HUES64 (cell line): ENCODE measurements at regions not wholly inside any gene's neighbourhood (a gene's known extent, or its start where the extent isn't known, plus 50 kb on each side); places are given as distances from the start of the nearest gene placed in this dataset.
"Not testable (repeated sequence)": the region's sequence is repeated elsewhere in the genome, so short reads cannot be mapped to it uniquely, and the experiment has no call there.

Experiments
- H3K27ac ChIP-seq: 2 replicates; pipeline ENCODE4 v1.7.0; 2013; ENCODE audit warnings: low read depth, low read length, inconsistent platforms
- H3K27me3 ChIP-seq: 2 replicates; pipeline ENCODE4 v1.6.1; 2013; ENCODE audit warnings: mild to moderate bottlenecking, low read length; ENCODE audit not compliant: insufficient read depth
- H3K36me3 ChIP-seq: 2 replicates; pipeline ENCODE4 v1.6.1; 2013; ENCODE audit warnings: mild to moderate bottlenecking, low read length; ENCODE audit not compliant: insufficient read depth
- H3K4me1 ChIP-seq: 2 replicates; pipeline ENCODE4 v1.6.1; 2013; ENCODE audit warnings: mild to moderate bottlenecking, low read length, moderate library complexity; ENCODE audit not compliant: insufficient read depth
- H3K4me3 ChIP-seq: 2 replicates; pipeline ENCODE4 v1.5.1; 2013; ENCODE audit warnings: mild to moderate bottlenecking, low read length, moderate library complexity
- H3K9ac ChIP-seq: 2 replicates; pipeline ENCODE4 v1.6.1; 2013; ENCODE audit warnings: mild to moderate bottlenecking, low read depth, low read length
- H3K9me3 ChIP-seq: 2 replicates; pipeline ENCODE4 v1.6.1; 2013; ENCODE audit warnings: low read depth, low read length; ENCODE audit not compliant: insufficient read depth
- WGBS: fragments of 150-250, 120-280 bp; methylation state at CpG from one replicate; pipeline ENCODE4 v1.1.7; 2013; ENCODE audit warnings: missing lambda C conversion rate; 5-methylcytosine and 5-hydroxymethylcytosine counted together

DNA sequence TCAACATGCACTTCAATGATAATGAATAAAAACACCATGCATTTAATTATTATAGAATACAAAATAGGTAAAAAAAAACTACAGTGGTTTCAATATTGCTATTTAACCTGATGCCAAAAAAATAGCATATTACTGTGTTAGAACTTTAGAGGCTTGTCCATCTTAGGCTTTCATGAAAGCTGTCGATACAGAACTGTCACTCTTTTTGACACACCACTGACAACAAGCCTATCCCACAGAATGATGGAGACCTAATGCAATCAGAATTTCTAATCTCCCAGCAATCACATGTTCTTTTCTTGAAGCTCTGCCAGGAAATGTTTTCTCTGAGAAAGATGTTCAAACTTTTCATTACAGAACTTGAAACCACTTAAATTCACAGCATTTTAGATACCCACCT is 490.3 kb upstream of the EPHA6 start:
- H3K9ac ChIP-seq = no peak overlapping the region

DNA sequence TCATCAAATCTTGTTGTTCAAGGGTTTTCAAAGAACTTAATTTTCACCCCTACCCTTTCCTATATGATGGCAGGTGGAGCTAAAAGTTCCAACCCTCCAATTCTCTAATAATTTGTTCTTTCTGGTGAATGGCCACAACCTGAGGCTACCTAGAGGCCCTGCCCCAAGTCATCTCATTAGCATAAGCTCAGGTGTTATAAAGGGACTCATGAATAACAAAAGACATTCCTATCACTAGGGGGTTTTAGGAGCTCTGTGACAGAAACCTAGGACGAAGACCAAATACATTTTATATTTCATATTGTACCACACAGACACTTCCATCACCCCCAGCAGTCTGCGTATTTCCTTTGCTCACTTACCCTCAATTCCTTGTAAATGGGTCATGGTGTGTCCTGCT is 483.6 kb upstream of the EPHA6 start:
- Histone ChIP-seq H3K4me1 (0 out of 2 replicates have a peak, but pooled peaks cover 7% of the 10 kb centered on the region), H3K36me3 (no peaks in the 10 kb centered on the region)
- 53% methylated on average over 1 of the region's 2 CpGs for WGBS

More for the DNA sequence above, 490.3 kb upstream of the EPHA6 start:
- Histone ChIP-seq H3K4me1 (no peaks in the 10 kb centered on the region), H3K36me3 (no peaks in the 10 kb centered on the region), H3K27ac (no peak overlapping the region), H3K4me3 (no peak overlapping the region), H3K27me3 (no peaks in the 10 kb centered on the region), H3K9me3 (no peaks in the 10 kb centered on the region)
- WGBS = 96% methylated on average over 1 of the region's 1 CpG

DNA sequence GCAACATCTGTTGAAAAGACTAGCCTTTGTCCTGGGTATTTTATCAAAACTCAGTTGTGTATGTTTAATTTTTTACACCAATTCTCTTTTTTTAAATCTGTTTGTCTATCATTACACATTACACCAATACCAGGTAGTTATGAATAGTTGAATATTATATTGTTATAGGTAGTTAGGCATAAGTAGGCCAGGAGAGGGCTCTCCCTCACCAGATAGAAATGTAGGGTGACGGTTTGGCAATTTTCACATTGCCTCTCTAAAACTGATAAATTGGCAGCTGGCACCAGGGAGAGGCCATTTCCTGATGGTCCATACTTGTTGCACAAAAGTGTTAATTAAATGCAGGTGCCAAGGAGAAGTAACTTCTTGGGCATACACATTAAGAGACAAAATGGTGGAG is 483.1 kb upstream of the EPHA6 start:
- Histone ChIP-seq H3K9ac (no peak overlapping the region), H3K36me3 (no peaks in the 10 kb centered on the region), H3K27me3 (no peaks in the 10 kb centered on the region), H3K4me1 (0 out of 2 replicates have a peak, but pooled peaks cover 7% of the 10 kb centered on the region), H3K9me3 (no peaks in the 10 kb centered on the region), H3K27ac (no peak overlapping the region), H3K4me3 (no peak overlapping the region)
- WGBS = 43% methylated on average over 1 of the region's 1 CpG

More for the DNA sequence above, 483.6 kb upstream of the EPHA6 start:
- no peak overlapping the region for H3K9ac ChIP-seq
- no peaks in the 10 kb centered on the region for H3K27me3 ChIP-seq
- H3K9me3 ChIP-seq = no peaks in the 10 kb centered on the region
- no peak overlapping the region for H3K4me3 ChIP-seq
- H3K27ac ChIP-seq = no peak overlapping the region

DNA sequence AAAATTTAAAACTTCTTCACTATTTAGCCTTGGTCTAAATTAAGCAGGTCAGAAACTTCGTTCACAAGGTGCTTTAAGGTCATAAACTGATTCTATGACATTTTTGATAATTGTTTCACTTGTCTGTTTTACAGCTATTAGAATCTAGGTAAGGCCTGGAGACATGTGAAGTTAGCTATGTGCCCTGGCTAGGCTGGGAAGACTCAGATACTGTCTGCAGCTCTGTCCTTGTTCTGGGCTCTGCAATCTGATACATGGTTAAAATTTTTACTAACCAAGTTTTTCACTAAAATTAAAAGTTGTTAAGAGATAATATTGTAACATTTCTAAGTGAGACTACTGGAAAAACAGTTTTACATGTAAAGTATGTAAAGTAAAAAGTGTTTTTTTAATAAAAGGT is 479.6 kb upstream of the EPHA6 start:
- Histone ChIP-seq H3K4me3 (no peak overlapping the region), H3K9me3 (no peaks in the 10 kb centered on the region), H3K9ac (no peak overlapping the region), H3K4me1 (0 out of 2 replicates have a peak, but pooled peaks cover 7% of the 10 kb centered on the region), H3K36me3 (no peaks in the 10 kb centered on the region), H3K27me3 (no peaks in the 10 kb centered on the region), H3K27ac (no peak overlapping the region)
- 100% methylated on average over 1 of the region's 1 CpG for WGBS

DNA sequence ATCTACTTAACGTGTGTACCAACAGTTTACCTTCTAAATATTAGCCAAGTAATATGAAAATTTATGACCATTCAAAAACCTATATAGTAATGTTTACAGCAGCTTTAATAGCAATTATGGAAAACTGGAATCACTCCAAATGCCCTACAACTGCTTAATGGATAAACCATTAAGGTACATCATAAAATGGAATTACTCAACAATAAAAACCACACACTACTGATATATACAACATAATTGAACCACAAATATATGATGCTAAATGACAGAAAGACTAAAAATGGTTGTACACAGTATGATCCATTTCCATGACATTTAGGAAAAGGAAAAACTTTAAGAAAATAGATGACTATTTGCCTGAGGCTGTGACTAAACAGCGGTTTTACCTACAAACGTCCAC is 467.1 kb upstream of the EPHA6 start:
- Histone ChIP-seq H3K27ac (no peak overlapping the region), H3K4me3 (no peak overlapping the region), H3K9ac (no peak overlapping the region), H3K9me3 (no peaks in the 10 kb centered on the region), H3K27me3 (no peaks in the 10 kb centered on the region), H3K36me3 (no peaks in the 10 kb centered on the region), H3K4me1 (no peaks in the 10 kb centered on the region)
- 94% methylated on average over 3 of the region's 3 CpGs for WGBS

DNA sequence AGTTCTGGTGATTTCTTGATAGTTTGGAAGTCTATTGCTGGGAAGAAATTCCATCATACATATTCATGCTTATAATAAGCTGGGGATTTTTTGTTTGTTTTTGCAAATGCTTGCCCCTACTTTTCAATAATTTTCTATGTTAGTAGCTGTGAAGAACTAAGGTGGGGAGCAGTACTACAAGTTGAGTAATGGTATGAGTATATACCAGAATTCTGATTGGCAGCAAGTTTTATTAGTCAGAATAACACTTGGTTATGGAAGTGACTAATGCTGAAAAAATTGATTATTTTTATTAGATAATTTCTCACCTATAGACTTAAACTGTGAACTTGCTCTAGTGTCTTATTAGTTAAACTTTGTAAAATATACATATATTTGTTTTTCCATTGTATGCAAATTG is 462.8 kb upstream of the EPHA6 start:
- H3K27ac ChIP-seq, H3K9me3 ChIP-seq, H3K36me3 ChIP-seq, H3K4me3 ChIP-seq, H3K4me1 ChIP-seq, H3K27me3 ChIP-seq, H3K9ac ChIP-seq: not testable (repeated sequence)

DNA sequence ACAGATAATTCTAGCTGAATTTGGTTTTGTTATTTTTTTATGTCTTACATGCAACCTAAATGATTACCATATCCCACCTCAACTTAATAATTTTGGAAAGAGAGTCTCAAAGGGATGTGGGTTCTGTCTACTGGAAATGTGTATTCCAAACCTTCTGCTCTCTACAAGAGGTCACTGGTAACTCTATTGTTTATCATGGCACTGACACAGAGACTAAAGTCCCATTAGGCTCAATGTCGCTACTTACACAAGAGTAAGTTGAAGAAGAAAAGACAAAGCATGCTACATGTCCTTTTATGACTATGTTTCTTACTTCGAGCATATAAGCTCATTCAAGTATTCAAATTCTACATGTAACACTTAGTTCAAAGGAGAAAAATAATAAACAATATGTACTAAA is 460.3 kb upstream of the EPHA6 start:
- H3K4me1 ChIP-seq = no peaks in the 10 kb centered on the region
- no peaks in the 10 kb centered on the region for H3K27me3 ChIP-seq
- no peak overlapping the region for H3K27ac ChIP-seq
- no peaks in the 10 kb centered on the region for H3K9me3 ChIP-seq
- WGBS = 100% methylated on average over 1 of the region's 2 CpGs
- no peak overlapping the region for H3K9ac ChIP-seq
- no peaks in the 10 kb centered on the region for H3K36me3 ChIP-seq
- H3K4me3 ChIP-seq = no peak overlapping the region

DNA sequence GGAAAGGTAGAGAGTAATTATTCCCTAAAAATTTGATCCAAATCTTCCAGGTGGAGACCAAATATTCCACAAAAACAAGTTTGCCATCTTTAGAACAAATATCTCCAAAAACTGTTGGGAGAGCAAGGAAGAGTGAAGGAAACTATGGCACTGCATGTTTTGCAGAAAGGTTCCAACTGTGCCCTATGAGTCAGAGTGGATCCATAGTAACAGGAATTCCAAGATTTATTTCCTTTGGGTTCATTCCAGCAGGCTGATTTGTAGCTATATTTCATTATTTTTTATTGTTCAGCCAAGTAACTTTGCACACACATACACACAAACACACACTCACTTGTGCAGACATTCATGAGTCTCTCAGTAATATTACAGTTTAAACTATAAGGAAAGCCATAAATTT is 459.7 kb upstream of the EPHA6 start:
- H3K27ac ChIP-seq = no peak overlapping the region

DNA sequence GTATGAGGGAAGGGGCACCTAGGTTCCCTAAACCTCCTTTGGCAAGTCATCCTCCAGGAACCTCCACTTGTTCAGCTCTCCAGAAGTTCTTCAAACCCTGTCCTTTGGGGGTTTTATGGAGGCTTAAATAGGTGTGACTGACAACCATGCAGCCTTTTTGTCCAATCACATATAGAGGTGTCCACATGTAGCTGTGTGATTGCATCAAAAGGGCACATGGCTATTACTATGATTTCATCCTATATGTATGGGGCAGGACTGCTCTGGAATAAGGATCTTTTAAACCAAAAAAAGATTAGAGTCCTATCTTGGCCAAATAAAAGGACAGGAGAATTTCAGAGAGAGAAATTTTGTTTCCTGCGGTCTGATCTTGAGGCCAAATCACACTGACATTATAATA is 453.2 kb upstream of the EPHA6 start:
- Histone ChIP-seq H3K27ac (no peak overlapping the region), H3K9me3 (no peaks in the 10 kb centered on the region), H3K4me1 (no peaks in the 10 kb centered on the region), H3K27me3 (no peaks in the 10 kb centered on the region), H3K36me3 (no peaks in the 10 kb centered on the region), H3K9ac (no peak overlapping the region), H3K4me3 (no peak overlapping the region)
- WGBS = 100% methylated on average over 1 of the region's 1 CpG

More for the DNA sequence above, 459.7 kb upstream of the EPHA6 start:
- Histone ChIP-seq H3K9me3 (no peaks in the 10 kb centered on the region), H3K27me3 (no peaks in the 10 kb centered on the region), H3K36me3 (no peaks in the 10 kb centered on the region), H3K4me3 (no peak overlapping the region), H3K9ac (no peak overlapping the region), H3K4me1 (no peaks in the 10 kb centered on the region)

DNA sequence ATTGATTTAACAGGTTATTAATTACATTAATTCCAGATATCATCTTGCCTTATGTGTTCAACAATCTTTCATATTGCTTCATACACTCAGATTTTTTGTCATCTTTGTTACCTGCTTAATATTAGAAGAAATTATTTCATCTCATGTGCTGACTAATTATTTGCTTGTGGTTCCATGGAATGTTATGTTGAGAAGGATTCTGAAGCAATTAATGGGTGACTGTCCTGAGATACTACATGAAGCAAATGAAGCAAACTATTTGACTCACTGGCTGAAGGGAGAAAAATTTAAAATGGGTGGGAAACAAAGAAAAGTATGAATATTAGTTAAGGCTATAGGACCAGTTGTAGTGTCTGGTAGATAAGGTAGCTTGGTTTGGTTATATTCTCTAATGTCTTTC is 443.8 kb upstream of the EPHA6 start:
- H3K27me3 ChIP-seq = no peaks in the 10 kb centered on the region

DNA sequence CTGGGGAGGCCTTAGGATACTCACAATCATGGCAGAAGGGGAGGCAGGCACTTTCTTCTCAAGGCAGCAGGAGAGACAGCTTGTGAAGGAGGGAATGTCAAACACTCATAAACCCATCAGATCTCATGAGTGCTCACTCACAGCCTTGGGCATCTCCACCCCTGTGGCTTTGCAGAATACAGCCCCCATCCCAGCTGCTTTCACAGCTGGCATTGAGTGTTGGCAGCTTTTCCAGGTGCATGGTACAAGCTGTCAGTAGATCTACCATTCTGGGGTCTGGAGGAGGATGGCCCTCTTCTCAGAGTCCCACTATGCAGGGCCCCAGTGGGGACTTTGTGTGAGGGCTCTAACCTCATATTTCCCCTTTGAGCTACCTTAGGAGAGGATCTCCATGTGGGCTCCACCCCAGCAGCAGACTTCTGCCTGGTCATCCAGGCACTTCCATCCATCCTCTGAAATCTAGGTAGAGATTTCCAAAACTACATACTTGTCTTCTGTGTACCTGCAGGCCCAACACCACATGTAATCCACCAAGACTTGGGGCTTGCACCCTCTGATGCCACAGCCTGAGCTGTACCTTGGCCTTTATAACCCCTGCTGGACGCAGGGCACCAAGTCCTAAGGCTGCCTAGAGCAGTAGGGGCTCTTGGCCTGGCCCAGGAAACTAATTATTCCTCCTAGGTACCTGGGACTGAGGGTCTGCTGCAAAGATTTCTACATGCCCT is 404.2 kb upstream of the EPHA6 start:
- peaks cover 14% of the 10 kb centered on the region for H3K9me3 ChIP-seq
- 91% methylated on average over 1 of the region's 1 CpG for WGBS
- no peaks in the 10 kb centered on the region for H3K27me3 ChIP-seq
- no peaks in the 10 kb centered on the region for H3K4me1 ChIP-seq
- H3K4me3 ChIP-seq = no peak overlapping the region
- no peak overlapping the region for H3K9ac ChIP-seq
- no peaks in the 10 kb centered on the region for H3K36me3 ChIP-seq
- no peak overlapping the region for H3K27ac ChIP-seq

More for the DNA sequence above, 443.8 kb upstream of the EPHA6 start:
- Histone ChIP-seq H3K4me3 (no peak overlapping the region), H3K27ac (no peak overlapping the region), H3K9me3 (no peaks in the 10 kb centered on the region), H3K4me1 (no peaks in the 10 kb centered on the region), H3K36me3 (no peaks in the 10 kb centered on the region), H3K9ac (no peak overlapping the region)
